RCC 7860 (cell line): ENCODE measurements at regions not wholly inside any gene's neighbourhood (a gene's known extent, or its start where the extent isn't known, plus 50 kb on each side); places are given as distances from the start of the nearest gene placed in this dataset.

Experiments
- DNase-seq: peaks from one replicate; pipeline ENCODE4 v3.0.0-alpha.2; 2015; ENCODE audit warnings: low spot score
- FAIRE-seq: peaks from 2 replicates; lab custom pipeline; 2012; peaks lifted over from hg19 to GRCh38; lab: Jason Lieb, UNC

DNA sequence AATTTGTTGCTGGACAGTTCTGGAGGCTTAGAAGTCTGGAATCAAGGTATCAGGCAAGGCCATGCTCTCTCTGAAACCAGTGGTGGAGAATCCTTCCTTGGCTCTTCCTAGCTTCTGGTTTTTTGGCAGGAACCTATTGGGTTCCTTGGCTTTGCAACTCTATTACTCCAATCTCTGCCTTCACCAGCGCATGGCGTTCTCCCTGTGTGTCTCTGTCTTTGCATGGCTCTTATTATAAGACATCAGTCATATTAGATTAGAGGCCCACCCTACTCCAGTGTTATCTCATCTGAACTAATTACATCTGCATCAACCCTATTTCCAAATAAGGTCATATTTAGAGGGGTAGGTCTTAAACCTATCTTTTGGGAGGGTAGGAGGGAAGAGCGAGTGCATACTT lies 358.1 kb upstream of the RARB start:
- DNase-seq (no peak), FAIRE-seq (no peak)

- no peak for FAIRE-seq
These were observed 356.2 kb upstream of the RARB start for GRCh38 chr3:25071846-25072245.

DNA sequence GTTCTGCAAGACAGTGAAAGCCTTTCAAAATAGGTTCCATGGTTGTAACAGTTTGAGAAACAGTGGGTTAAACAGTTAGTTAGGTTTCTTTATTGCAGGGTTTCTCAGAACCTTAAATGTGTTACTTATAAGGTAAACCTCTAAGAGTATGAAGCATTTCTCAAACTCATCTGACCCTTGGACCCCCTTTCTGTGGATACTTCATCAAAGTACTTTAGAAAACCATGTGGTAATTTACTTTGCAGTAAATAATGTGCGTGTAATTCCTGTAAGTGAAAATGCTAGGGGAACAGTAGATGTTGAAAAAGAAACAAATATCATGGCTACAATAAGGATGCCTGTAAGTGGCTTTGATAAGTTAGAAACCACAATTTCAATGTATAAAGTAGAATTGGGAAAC lies 354.6 kb upstream of the RARB start:
- no peak for DNase-seq
- no peak for FAIRE-seq

More at GRCh38 chr3:25071846-25072245, 356.2 kb upstream of the RARB start:
- DNase-seq = no peak

GRCh38 chr3:25074149-25074548 lies 353.9 kb upstream of the RARB start:
- FAIRE-seq = no peak
- no peak for DNase-seq

DNA sequence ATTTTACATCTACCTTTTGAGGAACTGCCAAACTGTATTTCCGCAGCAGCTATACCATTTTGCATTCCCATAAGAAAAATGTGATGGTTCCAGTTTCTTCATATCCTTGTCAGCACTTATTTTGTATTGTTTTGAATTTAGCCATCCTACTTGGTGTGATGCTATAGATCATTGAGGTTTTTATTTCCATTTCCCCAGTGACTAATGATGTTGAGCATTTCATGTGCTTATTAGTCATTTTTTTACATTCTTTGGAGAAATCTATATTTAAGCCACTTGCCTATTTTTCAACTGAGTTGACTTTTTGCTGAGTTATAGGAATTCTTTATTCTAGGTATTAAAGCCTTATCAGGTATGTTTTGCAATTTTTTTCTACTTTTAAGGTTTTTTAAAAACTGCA lies 347.6 kb upstream of the RARB start:
- DNase-seq (no peak), FAIRE-seq (no peak)

GRCh38 chr3:25084016-25084415 lies 344.0 kb upstream of the RARB start:
- DNase-seq (no peak), FAIRE-seq (no peak)

DNA sequence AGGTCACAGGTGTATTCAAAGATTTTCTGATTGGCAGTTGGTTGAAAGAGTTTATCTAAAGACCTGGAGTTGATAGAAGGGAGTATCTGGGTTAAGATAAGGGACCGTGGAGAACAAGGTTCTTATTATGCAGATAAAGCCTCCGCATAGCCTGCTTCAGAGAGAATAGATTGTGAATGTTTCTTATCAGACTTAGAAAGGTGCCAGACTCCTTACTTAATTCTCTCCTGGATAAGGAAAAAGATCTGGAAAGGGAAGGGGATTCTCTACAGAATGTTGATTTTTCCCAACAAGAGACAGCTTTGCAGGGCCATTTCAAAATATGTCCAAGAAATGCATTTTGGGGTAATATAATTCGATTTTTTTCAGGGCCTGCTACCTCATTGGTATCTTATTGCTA lies 341.3 kb upstream of the RARB start:
- no peak for FAIRE-seq
- DNase-seq = no peak

DNA sequence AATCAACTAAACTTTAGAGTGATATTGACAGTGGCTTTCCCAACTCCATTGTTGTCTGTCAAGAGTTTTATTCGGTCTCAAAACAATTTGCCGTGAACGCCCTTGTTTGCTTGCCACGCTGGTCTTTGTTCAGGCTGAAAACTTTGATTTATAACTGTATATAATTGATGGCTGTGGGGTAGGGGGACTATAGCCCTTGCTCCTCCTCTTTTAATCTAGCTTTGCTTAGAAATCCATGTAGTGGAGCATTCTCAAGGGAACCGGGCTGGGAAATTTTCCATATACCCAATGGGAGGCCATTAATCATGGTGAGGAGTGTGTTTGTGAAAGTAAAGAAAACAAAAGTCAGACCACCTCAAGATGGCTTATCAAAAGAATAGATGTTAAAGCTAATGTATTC lies 339.8 kb upstream of the RARB start:
- DNase-seq (no peak), FAIRE-seq (no peak)

DNA sequence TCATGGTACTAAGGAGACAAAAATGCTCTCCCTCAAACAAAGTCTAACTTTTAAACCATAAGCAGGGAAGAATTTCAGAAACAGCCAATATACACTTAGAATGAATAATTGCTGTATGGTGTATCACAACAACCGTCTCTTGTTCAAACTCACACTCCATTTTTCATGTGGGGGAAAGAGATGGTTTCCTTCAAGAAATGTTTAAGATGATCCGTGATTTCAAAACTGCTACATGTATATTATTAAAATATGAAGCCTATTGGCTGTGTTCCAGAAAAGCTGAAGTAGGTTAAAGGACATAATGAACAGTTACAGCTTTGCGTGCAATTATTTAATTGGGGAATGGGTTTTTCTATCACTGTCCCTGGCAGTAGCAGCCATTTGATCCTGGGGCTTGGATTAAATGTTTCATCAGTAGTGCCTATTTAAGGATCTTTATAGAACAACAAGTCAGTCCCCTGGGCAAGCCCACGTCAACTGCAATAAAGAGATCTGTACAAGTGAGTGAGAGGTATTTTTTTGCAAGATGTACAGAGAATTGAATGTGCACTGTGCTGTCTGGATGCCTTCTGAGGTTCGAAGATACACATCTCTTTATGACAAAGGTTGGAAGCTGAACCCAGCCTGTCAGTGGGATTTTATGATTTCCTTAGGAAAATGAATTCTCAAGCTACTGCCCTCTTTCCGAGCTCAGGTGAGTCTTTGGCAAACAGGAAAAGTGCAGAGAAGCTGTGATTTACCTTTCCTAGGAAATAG lies 337.2 kb upstream of the RARB start:
- DNase-seq = no peak
- FAIRE-seq = no peak

DNA sequence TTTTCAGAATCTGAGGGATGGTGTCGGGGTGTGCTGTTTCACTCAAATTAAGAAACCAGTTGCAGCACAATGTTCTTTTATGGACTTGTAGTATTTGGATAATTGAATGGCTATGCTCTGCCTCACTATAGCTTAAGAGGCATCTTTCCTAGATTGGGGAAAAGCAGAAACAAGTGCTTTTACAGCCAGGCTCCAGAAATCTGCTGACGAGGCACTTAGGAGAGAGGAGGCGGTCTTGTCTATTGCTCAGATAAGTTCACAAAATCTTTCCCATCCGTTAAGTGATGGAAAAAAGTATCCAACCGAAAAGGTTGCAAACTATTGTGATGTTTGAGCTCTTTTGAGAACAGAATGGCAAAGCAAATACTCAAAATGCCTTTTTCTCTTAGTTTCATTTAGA lies 336.1 kb upstream of the RARB start:
- DNase-seq (no peak), FAIRE-seq (no peak)

DNA sequence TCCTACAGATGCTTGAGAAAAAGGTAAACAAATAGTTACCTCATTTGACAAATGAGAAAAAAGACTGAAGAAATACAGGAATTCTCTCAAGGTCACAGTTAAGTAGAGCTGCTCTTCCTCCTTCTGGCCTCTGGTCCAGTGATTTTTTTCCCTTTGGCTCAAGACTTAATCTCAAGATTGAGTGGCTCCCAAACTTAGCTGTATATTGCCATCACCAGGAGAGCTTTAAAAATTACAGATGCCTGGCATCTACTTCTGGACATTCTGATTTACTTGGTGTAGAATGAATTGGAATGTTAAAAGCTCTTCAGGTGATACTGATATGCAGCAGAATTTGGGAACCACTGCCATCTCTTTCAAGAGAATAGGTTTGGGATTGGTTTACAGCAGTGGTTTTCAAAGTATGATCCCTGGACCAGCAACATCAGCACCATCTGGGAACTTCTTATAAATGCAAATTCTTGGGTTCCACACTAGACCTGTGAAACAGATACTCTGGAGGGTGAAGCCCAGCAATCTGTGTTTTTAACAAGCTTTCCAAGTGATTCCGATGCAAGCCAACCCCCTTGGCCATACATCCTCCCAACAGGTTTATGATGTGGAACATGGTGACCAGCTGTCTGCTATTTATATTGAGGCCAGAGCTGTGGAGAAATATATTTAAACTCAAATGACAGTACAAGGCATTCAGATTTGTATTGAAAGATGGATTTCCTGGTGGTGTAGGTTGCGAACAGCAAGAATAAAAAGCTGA lies 333.0 kb upstream of the RARB start:
- FAIRE-seq (no peak), DNase-seq (no peak)

DNA sequence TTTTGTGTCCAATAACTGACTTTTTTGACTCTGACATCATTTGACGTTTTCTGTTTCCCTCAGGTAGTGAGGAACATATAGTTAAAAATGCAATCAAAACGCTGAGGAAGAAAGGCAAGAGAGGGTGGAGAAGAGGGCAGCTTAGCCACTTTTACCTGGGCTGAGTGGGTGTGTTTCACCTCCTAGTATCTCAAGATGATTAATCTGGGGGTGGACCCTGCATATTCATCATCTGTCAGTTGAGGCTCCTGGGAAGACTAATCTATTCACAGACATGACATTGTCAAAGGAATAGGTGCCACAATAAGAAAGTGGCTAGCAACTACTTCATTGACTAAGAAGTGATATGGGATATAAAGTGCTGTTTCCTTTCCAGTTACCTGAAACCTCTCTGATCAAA lies 331.5 kb upstream of the RARB start:
- DNase-seq = no peak

DNA sequence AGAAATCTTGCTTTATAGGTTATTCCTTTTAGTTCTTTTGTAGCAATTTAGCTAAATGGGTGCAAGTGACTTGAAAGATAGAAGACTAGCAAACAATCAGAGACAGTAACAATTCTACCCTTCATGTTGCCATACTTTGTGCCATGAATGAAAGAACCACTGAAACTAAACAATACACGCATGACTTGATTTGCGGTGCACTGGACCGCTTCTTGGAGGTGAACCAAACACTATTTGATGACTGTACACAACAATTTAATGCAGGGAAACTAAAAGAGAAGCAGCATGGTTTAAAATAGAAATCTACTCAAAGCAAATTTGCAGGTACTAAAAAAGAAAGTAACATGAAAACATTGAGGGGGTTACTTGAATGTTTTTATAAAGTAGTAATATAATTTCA lies 331.0 kb upstream of the RARB start:
- FAIRE-seq = no peak

More for the DNA sequence above, 331.5 kb upstream of the RARB start:
- no peak for FAIRE-seq

GRCh38 chr3:25099666-25100065 lies 328.4 kb upstream of the RARB start:
- no peak for FAIRE-seq
- DNase-seq = no peak

More for the DNA sequence above, 331.0 kb upstream of the RARB start:
- no peak for DNase-seq

- FAIRE-seq = no peak
- DNase-seq = no peak
These were observed 324.7 kb upstream of the RARB start for GRCh38 chr3:25103391-25103790.

DNA sequence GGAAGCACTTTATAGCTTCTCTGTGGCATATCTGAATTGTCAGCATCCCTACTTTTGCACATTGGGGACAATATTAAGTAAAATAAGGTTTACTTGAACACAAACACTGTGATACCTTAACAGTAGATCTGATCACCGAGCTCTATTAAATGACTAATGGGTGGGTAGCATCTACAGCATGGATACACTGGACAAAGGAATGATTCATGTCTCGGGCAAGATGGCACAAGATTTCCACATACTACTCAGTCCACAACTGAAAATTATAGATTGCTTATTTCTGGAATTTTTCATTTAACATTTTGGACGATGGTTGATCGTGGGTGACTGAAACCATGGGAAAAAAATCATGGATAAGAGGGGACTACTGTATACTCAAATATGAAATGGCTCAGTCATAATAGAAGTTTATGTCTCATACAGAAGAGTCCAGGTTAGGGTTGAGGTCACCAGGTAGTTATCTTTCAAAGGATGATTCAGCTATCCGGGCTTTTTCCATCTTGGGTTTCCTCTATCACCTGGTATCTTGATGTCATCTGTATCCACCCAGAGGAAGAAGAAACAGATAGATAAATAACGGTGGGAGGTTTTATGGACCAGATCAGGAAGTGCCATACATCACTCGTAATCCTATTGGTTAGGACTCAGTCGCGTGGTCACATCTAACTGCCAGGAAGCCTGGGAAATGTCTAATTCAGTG lies 320.0 kb upstream of the RARB start:
- no peak for DNase-seq

GRCh38 chr3:25110642-25111041 lies 317.4 kb upstream of the RARB start:
- DNase-seq (no peak), FAIRE-seq (no peak)

More for the DNA sequence above, 320.0 kb upstream of the RARB start:
- FAIRE-seq = no peak

GRCh38 chr3:25113891-25114290 lies 314.2 kb upstream of the RARB start:
- no peak for FAIRE-seq
- no peak for DNase-seq

DNA sequence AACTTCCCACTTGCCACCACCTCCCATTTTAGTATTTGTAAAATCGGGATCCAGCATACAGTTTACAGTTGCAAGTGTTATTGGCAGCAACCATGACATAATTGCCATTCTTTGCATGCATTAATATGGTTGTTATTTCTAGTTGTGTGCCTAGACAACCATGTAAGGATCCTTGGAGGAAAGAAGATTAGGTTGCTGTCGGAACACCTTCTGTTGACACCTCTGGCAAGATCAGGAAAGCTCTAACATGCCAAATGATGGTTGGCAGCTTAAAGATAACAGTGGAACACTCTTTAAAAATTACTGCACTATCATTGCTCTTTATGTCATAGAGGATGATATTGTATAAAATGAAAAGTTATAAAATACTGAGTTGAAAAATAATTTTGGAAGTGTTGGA lies 313.5 kb upstream of the RARB start:
- FAIRE-seq = no peak
- DNase-seq = no peak

DNA sequence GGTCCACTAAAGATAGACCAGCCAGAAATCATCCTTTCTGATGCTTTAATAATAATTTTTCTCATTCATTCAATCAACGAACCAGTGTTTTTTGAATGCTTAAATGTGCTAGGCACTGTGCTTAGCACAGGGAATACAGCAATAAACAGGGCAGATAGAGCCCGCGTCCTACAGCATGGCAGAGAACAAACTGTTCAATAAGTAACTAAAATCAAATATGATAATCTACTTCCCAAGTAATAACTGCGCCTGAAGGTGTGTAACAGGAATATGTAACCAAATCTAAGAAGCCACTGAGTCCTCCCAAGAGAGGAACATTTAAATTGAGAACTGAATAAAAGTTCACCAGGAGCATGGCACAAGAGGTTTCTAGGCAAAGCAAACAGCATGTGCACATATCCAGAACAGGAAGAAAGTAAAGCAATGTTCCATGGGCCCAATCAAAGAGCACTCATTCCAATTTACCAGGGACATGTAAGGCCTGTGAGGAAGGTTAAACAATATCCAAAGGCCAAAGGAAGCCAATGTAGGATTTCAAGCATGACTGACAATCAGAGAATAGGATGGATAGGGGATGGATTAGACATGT lies 311.0 kb upstream of the RARB start:
- no peak for FAIRE-seq

DNA sequence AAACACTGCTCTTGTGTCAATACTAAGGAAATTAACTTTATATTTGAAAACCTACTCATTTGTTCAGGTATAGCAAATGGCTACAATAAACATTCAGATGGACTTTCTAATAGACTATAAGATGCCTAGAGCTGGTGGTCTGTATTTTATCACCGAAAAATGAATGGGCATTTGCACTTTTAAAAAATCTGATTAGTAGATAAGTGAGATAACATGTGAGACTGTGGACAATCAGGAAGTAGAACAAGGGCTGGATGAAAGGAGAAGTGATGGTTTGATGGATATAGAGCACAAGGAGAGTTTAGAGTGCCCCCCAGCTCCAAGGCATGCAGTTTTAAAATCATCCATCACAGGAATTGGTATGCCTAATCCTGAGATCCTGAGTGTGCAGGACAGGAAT lies 308.4 kb upstream of the RARB start:
- DNase-seq = no peak
- no peak for FAIRE-seq

More for the DNA sequence above, 311.0 kb upstream of the RARB start:
- no peak for DNase-seq
